Bronchial epithelial cell (primary cell): ENCODE measurements at regions not wholly inside any gene's neighbourhood (a gene's known extent, or its start where the extent isn't known, plus 50 kb on each side); places are given as distances from the start of the nearest gene placed in this dataset.

Experiments used
- DNase-seq: peaks from one replicate; pipeline ENCODE4 v3.0.0-alpha.2; 2010; ENCODE audit warnings: low read depth
- FAIRE-seq: peaks from 2 replicates; lab custom pipeline; 2011; peaks lifted over from hg19 to GRCh38; lab: Jason Lieb, UNC
- H3K27me3 ChIP-seq: 2 replicates; pipeline ENCODE4 v1.5.1; 2011; ENCODE audit warnings: low read length; ENCODE audit not compliant: control insufficient read depth, insufficient read depth
- H3K36me3 ChIP-seq: 2 replicates; pipeline ENCODE4 v1.5.1; 2011; ENCODE audit warnings: low read length; ENCODE audit not compliant: control insufficient read depth, insufficient read depth
- H3K4me3 ChIP-seq: 2 replicates; pipeline ENCODE4 v1.5.1; 2011; ENCODE audit warnings: mild to moderate bottlenecking, low read depth, low read length, control low read depth
- CTCF ChIP-seq: IDR thresholded peaks from 2 replicates; pipeline ENCODE4 v1.5.1; 2011; ENCODE audit warnings: mild to moderate bottlenecking, moderate library complexity, low read length, control low read depth, inconsistent platforms; ENCODE audit not compliant: insufficient read depth, severe bottlenecking

- TF ChIP-seq CTCF: no peak
- no peaks in the 10 kb centered on the region for H3K36me3 ChIP-seq
- DNase-seq: no peak
- no peaks in the 10 kb centered on the region for H3K27me3 ChIP-seq
- no peak for FAIRE-seq
- no peak overlapping the region for H3K4me3 ChIP-seq
Observed at GRCh38 chr2:198438331-198438730, 633.9 kb downstream of the PLCL1 start.

- FAIRE-seq (no peak), DNase-seq (no peak)
- Histone ChIP-seq H3K27me3 (no peaks in the 10 kb centered on the region), H3K36me3 (no peaks in the 10 kb centered on the region), H3K4me3 (no peak overlapping the region)
- no peak for TF ChIP-seq CTCF
Observed at GRCh38 chr2:198424112-198424511, 619.7 kb downstream of the PLCL1 start.

- H3K36me3 ChIP-seq: no peaks in the 10 kb centered on the region
- H3K4me3 ChIP-seq: no peak overlapping the region
- no peak for TF ChIP-seq CTCF
- FAIRE-seq (no peak), DNase-seq (no peak)
- H3K27me3 ChIP-seq: no peaks in the 10 kb centered on the region
Observed at GRCh38 chr2:198417836-198418235, 613.4 kb downstream of the PLCL1 start.

- H3K27me3 ChIP-seq: no peaks in the 10 kb centered on the region
- FAIRE-seq: no peak
- no peak for DNase-seq
- no peaks in the 10 kb centered on the region for H3K36me3 ChIP-seq
- H3K4me3 ChIP-seq: no peak overlapping the region
- no peak for TF ChIP-seq CTCF
Observed at GRCh38 chr2:198414976-198415375, 610.6 kb downstream of the PLCL1 start.

- FAIRE-seq (no peak), DNase-seq (no peak)
- Histone ChIP-seq H3K27me3 (no peaks in the 10 kb centered on the region), H3K4me3 (no peak overlapping the region), H3K36me3 (no peaks in the 10 kb centered on the region)
- no peak for TF ChIP-seq CTCF
Observed at GRCh38 chr2:198411936-198412335, 607.5 kb downstream of the PLCL1 start.

- no peaks in the 10 kb centered on the region for H3K36me3 ChIP-seq
- no peaks in the 10 kb centered on the region for H3K27me3 ChIP-seq
- H3K4me3 ChIP-seq: no peak overlapping the region
- TF ChIP-seq CTCF: no peak
- FAIRE-seq (no peak), DNase-seq (no peak)
Observed at GRCh38 chr2:198408171-198408570, 603.8 kb downstream of the PLCL1 start.
